Gastrocnemius medialis (tissue), 4 donors: ENCODE measurements at regions not wholly inside any gene's neighbourhood (a gene's known extent, or its start where the extent isn't known, plus 50 kb on each side); places are given as distances from the start of the nearest gene placed in this dataset.
A peak's percentile ranks its signal among the peaks of the same experiment; 100 is the strongest.

ENCODE experiments used
- ATAC-seq, 2 donors: fragments of 150-250 bp; one replicate each; pipeline ENCODE4 v1.9.1; 2016
- DNase-seq, 2 donors: peaks; one replicate each; pipeline ENCODE4 v3.0.0-alpha.2; 2019
- H3K27ac ChIP-seq, 4 donors: fragments of 200-600 bp; sonication (generic); 1 replicate in 1 of 4; 2 replicates in 3 of 4; pipeline ENCODE4 v1.5.1; 2016 to 2018; ENCODE audit warnings: mild to moderate bottlenecking in 2 of 4, moderate library complexity in 1 of 4
- H3K27me3 ChIP-seq, 3 donors: fragments of 200-600 bp; sonication (generic) in 2 of 3; 1 replicate in 1 of 3; 2 replicates in 2 of 3; pipeline versions ENCODE4 v1.5.1 to v1.6.0; 2016 to 2019; ENCODE audit warnings: mild to moderate bottlenecking in 1 of 3, moderate library complexity in 1 of 3
- H3K36me3 ChIP-seq, 2 donors: fragments of 200-600 bp; sonication (generic) in 1 of 2; one replicate each; pipeline ENCODE4 v1.5.1; 2017 to 2018
- H3K4me1 ChIP-seq, 2 donors: fragments of 200-600 bp; sonication (generic) in 1 of 2; one replicate each; pipeline ENCODE4 v1.5.1; 2016 to 2017; ENCODE audit warnings: mild to moderate bottlenecking in 2 of 2
- H3K4me3 ChIP-seq, 4 donors: fragments of 200-600 bp; sonication (generic) in 3 of 4; 1 replicate in 1 of 4; 2 replicates in 3 of 4; pipeline ENCODE4 v1.5.1; 2016 to 2019; ENCODE audit warnings: mild to moderate bottlenecking in 2 of 4
- H3K9me3 ChIP-seq, 3 donors: fragments of 200-600 bp; sonication (generic) in 2 of 3; 1 replicate in 1 of 3; 2 replicates in 2 of 3; pipeline ENCODE4 v1.5.1; 2016 to 2019
- POLR2A ChIP-seq, 2 donors: fragments of 450-650 bp; IDR thresholded peaks; one replicate each; pipeline ENCODE4 v1.6.1; 2017; ENCODE audit warnings: antibody characterized with exemption in 2 of 2, mild to moderate bottlenecking in 2 of 2, moderate library complexity in 2 of 2
- in situ Hi-C, 4 donors: fragments of 200-750 bp; cut with MboI; loops; one replicate each; pipeline versions ENCODE4 v1.15.0 to v1.8.0; 2017; ENCODE audit warnings: low sequenced_read_pairs in 4 of 4
- intact Hi-C: fragments of 100-400 bp; cut with DNase I; formaldehyde crosslinking; loops from one replicate; pipeline ENCODE4 v1.15.1; 2023; ENCODE audit warnings: low total_unique reads
- TF ChIP-seq, protein P1 (sequence below), 5 experiments: fragments of 450-650 bp in 3 of 5; fragments of 200-600 bp in 2 of 5; sonication (generic) in 2 of 5; IDR thresholded peaks in 4 of 5; conservative IDR thresholded peaks in 1 of 5; 1 replicate in 4 of 5; 2 replicates in 1 of 5; pipeline ENCODE4 v1.5.1; 2016 to 2019; ENCODE audit warnings: antibody characterized with exemption in 5 of 5, mild to moderate bottlenecking in 3 of 5, moderate library complexity in 3 of 5

DNA sequence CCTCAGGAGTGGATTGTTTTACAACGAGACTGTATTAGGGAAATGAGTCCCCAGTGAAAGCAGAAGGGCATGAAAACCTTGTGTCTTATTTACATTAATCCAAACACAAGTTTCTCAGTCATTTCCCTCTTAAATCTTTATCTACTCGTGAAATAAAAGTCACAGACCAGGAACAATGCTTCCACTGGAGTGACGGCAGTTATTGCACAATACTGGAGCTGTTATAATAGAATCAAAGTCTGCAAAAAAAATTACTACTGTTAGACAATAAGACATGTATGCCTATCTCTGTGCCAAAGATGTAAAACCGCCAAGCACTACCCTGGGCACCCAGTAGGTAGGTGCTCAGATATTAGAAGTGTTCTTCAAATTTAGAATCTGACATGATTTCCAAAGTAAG lies 375.5 kb downstream of the ZNF521 start:
- Histone ChIP-seq H3K4me3 (no peak overlapping the region), H3K27me3 (no peaks in the 10 kb centered on the region), H3K9me3 (no peaks in the 10 kb centered on the region), H3K27ac (no peak overlapping the region), H3K4me1 (no peaks in the 10 kb centered on the region), H3K36me3 (no peaks in the 10 kb centered on the region)
- DNase-seq (no peak), ATAC-seq (no peak)
- intact Hi-C loops (no loop called here), in situ Hi-C loops (loop anchor here in 1 of 4 donors (25.0 kb wide), 1 partner anchor 361 kb away; no protein-coding TSS in a partner anchor)
- TF ChIP-seq, protein P1, sequence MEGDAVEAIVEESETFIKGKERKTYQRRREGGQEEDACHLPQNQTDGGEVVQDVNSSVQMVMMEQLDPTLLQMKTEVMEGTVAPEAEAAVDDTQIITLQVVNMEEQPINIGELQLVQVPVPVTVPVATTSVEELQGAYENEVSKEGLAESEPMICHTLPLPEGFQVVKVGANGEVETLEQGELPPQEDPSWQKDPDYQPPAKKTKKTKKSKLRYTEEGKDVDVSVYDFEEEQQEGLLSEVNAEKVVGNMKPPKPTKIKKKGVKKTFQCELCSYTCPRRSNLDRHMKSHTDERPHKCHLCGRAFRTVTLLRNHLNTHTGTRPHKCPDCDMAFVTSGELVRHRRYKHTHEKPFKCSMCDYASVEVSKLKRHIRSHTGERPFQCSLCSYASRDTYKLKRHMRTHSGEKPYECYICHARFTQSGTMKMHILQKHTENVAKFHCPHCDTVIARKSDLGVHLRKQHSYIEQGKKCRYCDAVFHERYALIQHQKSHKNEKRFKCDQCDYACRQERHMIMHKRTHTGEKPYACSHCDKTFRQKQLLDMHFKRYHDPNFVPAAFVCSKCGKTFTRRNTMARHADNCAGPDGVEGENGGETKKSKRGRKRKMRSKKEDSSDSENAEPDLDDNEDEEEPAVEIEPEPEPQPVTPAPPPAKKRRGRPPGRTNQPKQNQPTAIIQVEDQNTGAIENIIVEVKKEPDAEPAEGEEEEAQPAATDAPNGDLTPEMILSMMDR (IDR thresholded peaks at IDR 0.05 in 4 of 5, conservative IDR thresholded peaks at IDR 0.05 in 1 of 5): no peak
- no peak for TF ChIP-seq POLR2A (IDR thresholded peaks at IDR 0.05)

DNA sequence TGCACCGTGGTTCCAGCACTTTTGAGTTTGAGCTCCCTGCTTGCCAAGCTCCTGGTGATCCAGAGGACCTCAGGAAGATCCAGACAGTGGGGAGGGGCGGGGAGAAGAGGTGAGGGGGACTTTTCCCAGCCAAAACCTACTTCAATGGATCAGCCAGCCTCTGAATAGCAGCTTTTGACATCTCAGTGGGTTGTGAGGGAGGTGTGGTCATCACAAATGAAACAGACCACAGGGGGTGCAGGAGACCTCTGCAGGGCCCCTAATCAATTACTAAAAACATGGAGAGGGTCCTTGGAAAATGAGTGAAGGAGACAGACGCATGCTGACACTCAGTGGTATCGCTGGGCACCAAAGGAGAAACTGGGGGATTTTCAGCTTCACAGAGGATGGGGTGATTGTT lies 372.7 kb downstream of the ZNF521 start:
- ATAC-seq (no peak), DNase-seq (no peak)
- Histone ChIP-seq H3K4me1 (peaks cover 0 to 12% of the 10 kb centered on the region in 2 donors), H3K4me3 (no peak overlapping the region), H3K27me3 (no peaks in the 10 kb centered on the region), H3K9me3 (no peaks in the 10 kb centered on the region), H3K36me3 (no peaks in the 10 kb centered on the region), H3K27ac (no peak overlapping the region)
- TF ChIP-seq, protein P1 (IDR thresholded peaks at IDR 0.05 in 4 of 5, conservative IDR thresholded peaks at IDR 0.05 in 1 of 5): no peak
- TF ChIP-seq POLR2A (IDR thresholded peaks at IDR 0.05): no peak
- intact Hi-C loops (no loop called here), in situ Hi-C loops (loop anchor here in 1 of 4 donors (25.0 kb wide), 1 partner anchor 358 kb away; no protein-coding TSS in a partner anchor)

DNA sequence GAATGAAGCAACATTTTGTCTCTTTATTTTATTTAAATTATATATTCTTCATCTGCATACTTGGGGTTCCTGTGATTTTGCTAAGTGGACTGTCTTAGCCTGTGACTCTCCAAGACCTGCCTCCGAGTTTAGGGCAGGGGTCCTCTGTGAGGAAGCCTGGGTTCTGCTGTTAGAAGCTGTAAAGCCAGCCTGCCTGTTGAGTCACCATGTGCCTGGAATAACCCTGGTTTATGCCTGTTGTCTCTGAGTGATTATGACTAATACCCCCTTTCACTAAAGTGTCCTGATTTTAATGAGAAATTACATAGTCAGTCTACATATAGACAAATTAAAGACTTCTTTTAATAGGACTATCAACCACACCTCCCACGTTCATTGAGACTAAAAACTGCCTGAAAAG lies 369.1 kb downstream of the ZNF521 start:
- in situ Hi-C loops: loop anchor here in 1 of 4 donors (25.0 kb wide), 1 partner anchor 354 kb away; no protein-coding TSS in a partner anchor

DNA sequence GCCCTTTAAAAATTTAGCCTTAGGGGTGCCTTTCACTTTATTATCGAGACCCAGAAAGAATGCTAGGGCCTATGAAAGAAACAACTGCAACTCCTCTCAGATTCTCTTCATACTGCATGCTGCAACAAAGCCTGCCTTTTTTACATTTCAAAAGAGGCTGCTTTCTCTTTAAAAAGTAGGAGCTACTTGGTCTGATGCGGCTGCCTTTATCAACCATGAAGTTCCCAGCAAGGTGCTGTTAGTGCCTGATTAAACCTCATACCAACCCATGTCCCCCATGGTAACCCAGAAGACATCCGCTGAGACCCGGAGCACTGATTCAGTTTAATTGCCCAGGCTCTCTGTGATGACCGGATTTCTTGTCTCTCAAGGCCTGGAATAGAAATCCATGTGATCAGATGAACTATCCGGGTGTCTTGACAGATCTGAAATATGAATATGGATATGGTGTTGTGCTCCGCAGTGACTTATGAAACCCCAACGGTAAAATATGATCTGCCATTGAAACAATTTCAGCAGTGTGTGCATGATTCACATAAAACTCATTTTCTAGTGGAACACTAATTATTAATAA lies 368.3 kb downstream of the ZNF521 start:
- Histone ChIP-seq H3K4me3 (peak overlapping the region in 1 of 4 donors; percentile 9), H3K4me1 (peaks cover 32 to 37% of the 10 kb centered on the region in 2 donors), H3K36me3 (no peaks in the 10 kb centered on the region), H3K27ac (peak overlapping the region in 2 of 4 donors; percentile 30 to 47), H3K9me3 (no peaks in the 10 kb centered on the region), H3K27me3 (no peaks in the 10 kb centered on the region)
- DNase-seq (no peak), ATAC-seq (no peak)
- no peak for TF ChIP-seq POLR2A (IDR thresholded peaks at IDR 0.05)
- TF ChIP-seq, protein P1 (IDR thresholded peaks at IDR 0.05 in 4 of 5, conservative IDR thresholded peaks at IDR 0.05 in 1 of 5): no peak
- intact Hi-C loops (loop anchor here (10.0 kb wide), 1 partner anchor 709 kb away; no protein-coding TSS in a partner anchor), in situ Hi-C loops (loop anchor here in 1 of 4 donors (25.0 kb wide), 1 partner anchor 354 kb away; no protein-coding TSS in a partner anchor)

More for the DNA sequence above, 369.1 kb downstream of the ZNF521 start:
- intact Hi-C loops: loop anchor here (10.0 kb wide), 1 partner anchor 708 kb away; no protein-coding TSS in a partner anchor
- ATAC-seq: no peak
- DNase-seq: no peak
- Histone ChIP-seq H3K9me3 (no peaks in the 10 kb centered on the region), H3K36me3 (no peaks in the 10 kb centered on the region), H3K27ac (no peak overlapping the region), H3K27me3 (no peaks in the 10 kb centered on the region), H3K4me1 (peaks cover 24 to 31% of the 10 kb centered on the region in 2 donors), H3K4me3 (no peak overlapping the region)
- TF ChIP-seq, protein P1 (IDR thresholded peaks at IDR 0.05 in 4 of 5, conservative IDR thresholded peaks at IDR 0.05 in 1 of 5): no peak
- no peak for TF ChIP-seq POLR2A (IDR thresholded peaks at IDR 0.05)
